CD14-positive monocyte (primary cell): ENCODE measurements at regions not wholly inside any gene's neighbourhood (a gene's known extent, or its start where the extent isn't known, plus 50 kb on each side); places are given as distances from the start of the nearest gene placed in this dataset.

Experiments used
- DNase-seq, 3 donors: peaks; one replicate each; pipeline ENCODE4 v3.0.0-alpha.2; 2011 to 2022
- H2AFZ ChIP-seq: 2 replicates; pipeline ENCODE4 v1.6.0; 2012; ENCODE audit warnings: mild to moderate bottlenecking, low read depth, low read length, inconsistent platforms; ENCODE audit not compliant: insufficient read depth, poor library complexity, severe bottlenecking
- H3K27ac ChIP-seq, 2 donors: 1 replicate in 1 of 2; 2 replicates in 1 of 2; pipeline ENCODE4 v1.5.1; 2012 to 2013; ENCODE audit warnings: low read length in 2 of 2, control low read depth in 1 of 2, inconsistent platforms in 1 of 2, low read depth in 1 of 2, mild to moderate bottlenecking in 1 of 2
- H3K27me3 ChIP-seq, 2 donors: one replicate each; pipeline versions ENCODE4 v1.6.0 to v1.6.1; 2011 to 2013; ENCODE audit warnings: low read length in 2 of 2; ENCODE audit not compliant: control insufficient read depth in 2 of 2, insufficient read depth in 2 of 2
- H3K36me3 ChIP-seq, 2 donors: replicated peaks in 1 of 2; 1 replicate in 1 of 2; 2 replicates in 1 of 2; pipeline versions ENCODE4 v1.5.1 to v1.6.1; 2012 to 2013; ENCODE audit warnings: low read length in 2 of 2, control low read depth in 1 of 2, inconsistent platforms in 1 of 2, mild to moderate bottlenecking in 1 of 2; ENCODE audit not compliant: insufficient read depth in 2 of 2, control insufficient read depth in 1 of 2
- H3K4me1 ChIP-seq, 2 donors: 1 replicate in 1 of 2; 2 replicates in 1 of 2; pipeline versions ENCODE4 v1.5.1 to v1.6.1; 2012 to 2013; ENCODE audit warnings: low read length in 2 of 2, control low read depth in 1 of 2, inconsistent platforms in 1 of 2, mild to moderate bottlenecking in 1 of 2, moderate library complexity in 1 of 2; ENCODE audit not compliant: insufficient read depth in 2 of 2, control insufficient read depth in 1 of 2
- H3K4me2 ChIP-seq: replicated peaks from 2 replicates; pipeline ENCODE3; 2012; ENCODE audit warnings: low read length, moderate library complexity, mild to moderate bottlenecking; ENCODE audit not compliant: poor library complexity, severe bottlenecking; ENCODE audit errors: extremely low read depth
- H3K4me3 ChIP-seq, 3 experiments: fragments of 200-600 bp in 1 of 3; sonication (generic) in 1 of 3; replicated peaks in 1 of 3; 1 replicate in 2 of 3; 2 replicates in 1 of 3; pipeline ENCODE4 v1.5.1; 2011 to 2013; ENCODE audit warnings: low read length in 3 of 3, mild to moderate bottlenecking in 3 of 3, control low read depth in 2 of 3, low read depth in 2 of 3, inconsistent platforms in 1 of 3, moderate library complexity in 1 of 3
- H3K79me2 ChIP-seq: 2 replicates; pipeline ENCODE4 v1.6.0; 2012; ENCODE audit warnings: mild to moderate bottlenecking, control low read depth, inconsistent platforms, low read length, moderate library complexity; ENCODE audit not compliant: insufficient read depth
- H3K9ac ChIP-seq: 2 replicates; pipeline ENCODE4 v1.6.0; 2017; ENCODE audit warnings: low read length, mild to moderate bottlenecking; ENCODE audit not compliant: insufficient read depth, poor library complexity, severe bottlenecking
- H3K9me3 ChIP-seq, 2 donors: replicated peaks in 1 of 2; 1 replicate in 1 of 2; 2 replicates in 1 of 2; pipeline versions ENCODE4 v1.5.1 to v1.6.1; 2012 to 2013; ENCODE audit warnings: low read length in 2 of 2, control low read depth in 1 of 2; ENCODE audit not compliant: control insufficient read depth in 1 of 2, insufficient read depth in 1 of 2
- H4K20me1 ChIP-seq: 2 replicates; pipeline ENCODE4 v1.6.0; 2012; ENCODE audit warnings: mild to moderate bottlenecking, low read length, control low read depth, moderate library complexity; ENCODE audit not compliant: insufficient read depth
- H3K27ac Mint-ChIP-seq, 7 donors: one replicate each; pipeline ENCODE4 v1.8.0; 2020; ENCODE audit warnings: mild to moderate bottlenecking in 7 of 7, mixed read lengths in 7 of 7, moderate library complexity in 6 of 7, inconsistent platforms in 2 of 7
- H3K27me3 Mint-ChIP-seq, 3 donors: one replicate each; pipeline ENCODE4 v1.8.0; 2021 to 2022; ENCODE audit warnings: low read depth in 3 of 3, mild to moderate bottlenecking in 3 of 3, mixed read lengths in 3 of 3, moderate library complexity in 3 of 3, inconsistent platforms in 1 of 3
- H3K36me3 Mint-ChIP-seq, 2 donors: one replicate each; pipeline ENCODE4 v1.8.0; 2020; ENCODE audit warnings: mixed read lengths in 2 of 2, inconsistent platforms in 1 of 2, mild to moderate bottlenecking in 1 of 2
- H3K4me1 Mint-ChIP-seq: one replicate; pipeline ENCODE4 v1.8.0; 2020; ENCODE audit warnings: mild to moderate bottlenecking, mixed read lengths
- H3K4me3 Mint-ChIP-seq, 2 donors: one replicate each; pipeline ENCODE4 v1.8.0; 2020; ENCODE audit warnings: mild to moderate bottlenecking in 2 of 2, mixed read lengths in 2 of 2, moderate library complexity in 1 of 2
- H3K9me3 Mint-ChIP-seq, 7 donors: one replicate each; pipeline ENCODE4 v1.8.0; 2020 to 2022; ENCODE audit warnings: mixed read lengths in 7 of 7, mild to moderate bottlenecking in 6 of 7, moderate library complexity in 6 of 7, inconsistent platforms in 2 of 7
- WGBS: methylation state at CpG from one replicate; pipeline ENCODE4 v1.1.5; 2013; ENCODE audit warnings: missing lambda C conversion rate; ENCODE audit not compliant: insufficient coverage; 5-methylcytosine and 5-hydroxymethylcytosine counted together
- intact Hi-C, 2 donors: fragments of 100-400 bp; cut with micrococcal nuclease; formaldehyde crosslinking; loops; one replicate each; pipeline versions ENCODE4 v1.15.0 to v1.15.1; 2023
- TF ChIP-seq, protein P1 (sequence below): fragments of 200-600 bp; IDR thresholded peaks from one replicate; pipeline ENCODE4 v1.8.0; 2022; ENCODE audit warnings: antibody characterized with exemption, mild to moderate bottlenecking

DNA sequence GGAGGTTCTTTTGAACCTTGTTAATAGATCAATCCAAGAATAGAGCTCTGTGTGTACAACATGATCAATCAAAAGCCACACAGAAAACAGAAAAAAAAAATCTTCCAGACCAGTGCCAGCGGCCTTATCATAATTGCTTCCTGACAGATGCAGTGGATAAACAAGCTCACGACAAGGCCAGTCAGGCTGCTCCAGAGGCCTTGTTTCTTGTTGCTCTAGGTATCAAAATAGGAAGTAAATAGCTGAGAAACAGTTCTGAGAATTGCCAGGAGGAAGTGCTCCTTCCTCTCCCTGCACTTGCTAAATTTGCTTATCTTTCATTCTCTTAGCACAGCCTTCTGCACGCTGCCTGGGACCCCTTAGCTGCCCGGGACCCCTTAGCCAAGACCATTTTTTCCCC lies 199.0 kb upstream of the TARS1 start:
- no peaks in the 10 kb centered on the region for H3K36me3 Mint-ChIP-seq
- Histone ChIP-seq H3K79me2 (no peaks in the 10 kb centered on the region), H3K4me3 (no peak overlapping the region), H4K20me1 (no peaks in the 10 kb centered on the region), H3K4me2 (peak overlapping the region; percentile 20), H3K27ac (peak overlapping the region in 1 of 2 donors; percentile 30), H2AFZ (peak overlapping the region; percentile 15), H3K9ac (no peak overlapping the region), H3K27me3 (no peaks in the 10 kb centered on the region), H3K9me3 (no peaks in the 10 kb centered on the region), H3K36me3 (no peaks in the 10 kb centered on the region), H3K4me1 (peaks cover 12% of the 10 kb centered on the region in 2 donors)
- H3K9me3 Mint-ChIP-seq: no peaks in the 10 kb centered on the region
- peak overlapping the region in 1 of 2 donors; percentile 17 for H3K4me3 Mint-ChIP-seq
- DNase-seq: peak; percentile 15 to 50 (median 38)
- 0% methylated on average over 2 of the region's 4 CpGs for WGBS
- intact Hi-C loops: no loop called here
- H3K27me3 Mint-ChIP-seq: no peaks in the 10 kb centered on the region
- H3K27ac Mint-ChIP-seq: peak overlapping the region in 5 of 7 donors; percentile 0 to 65 (median 28)
- TF ChIP-seq, protein P1, sequence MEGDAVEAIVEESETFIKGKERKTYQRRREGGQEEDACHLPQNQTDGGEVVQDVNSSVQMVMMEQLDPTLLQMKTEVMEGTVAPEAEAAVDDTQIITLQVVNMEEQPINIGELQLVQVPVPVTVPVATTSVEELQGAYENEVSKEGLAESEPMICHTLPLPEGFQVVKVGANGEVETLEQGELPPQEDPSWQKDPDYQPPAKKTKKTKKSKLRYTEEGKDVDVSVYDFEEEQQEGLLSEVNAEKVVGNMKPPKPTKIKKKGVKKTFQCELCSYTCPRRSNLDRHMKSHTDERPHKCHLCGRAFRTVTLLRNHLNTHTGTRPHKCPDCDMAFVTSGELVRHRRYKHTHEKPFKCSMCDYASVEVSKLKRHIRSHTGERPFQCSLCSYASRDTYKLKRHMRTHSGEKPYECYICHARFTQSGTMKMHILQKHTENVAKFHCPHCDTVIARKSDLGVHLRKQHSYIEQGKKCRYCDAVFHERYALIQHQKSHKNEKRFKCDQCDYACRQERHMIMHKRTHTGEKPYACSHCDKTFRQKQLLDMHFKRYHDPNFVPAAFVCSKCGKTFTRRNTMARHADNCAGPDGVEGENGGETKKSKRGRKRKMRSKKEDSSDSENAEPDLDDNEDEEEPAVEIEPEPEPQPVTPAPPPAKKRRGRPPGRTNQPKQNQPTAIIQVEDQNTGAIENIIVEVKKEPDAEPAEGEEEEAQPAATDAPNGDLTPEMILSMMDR: no peak
- H3K4me1 Mint-ChIP-seq: peaks cover 16% of the 10 kb centered on the region

DNA sequence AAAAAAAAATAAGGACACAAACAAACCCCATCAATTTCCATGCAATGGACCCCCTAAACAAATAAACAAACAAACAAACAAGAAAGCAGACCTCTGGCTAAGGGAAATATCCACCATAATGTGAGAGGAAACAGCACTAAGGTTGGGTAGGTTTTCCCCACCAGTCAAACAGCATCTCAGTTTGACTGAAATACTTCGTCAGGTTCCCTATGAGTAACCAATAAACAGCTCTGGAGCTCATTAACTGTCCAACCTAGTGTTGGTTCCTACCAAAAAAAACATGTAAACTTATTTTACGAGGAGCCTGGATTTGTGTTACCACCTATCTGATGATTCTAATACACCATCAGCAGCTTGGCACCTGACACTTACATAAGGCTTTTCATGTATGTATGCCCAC lies 198.5 kb upstream of the TARS1 start:
- TF ChIP-seq, protein P1: no peak
- WGBS: 80% methylated on average over 2 of the region's 2 CpGs
- DNase-seq: no peak
- Histone ChIP-seq H3K4me1 (peaks cover 12% of the 10 kb centered on the region in 2 donors), H3K9me3 (no peaks in the 10 kb centered on the region), H3K4me2 (peak overlapping the region; percentile 20), H3K27me3 (no peaks in the 10 kb centered on the region), H3K36me3 (no peaks in the 10 kb centered on the region), H3K27ac (no peak overlapping the region), H3K79me2 (no peaks in the 10 kb centered on the region), H3K9ac (no peak overlapping the region), H4K20me1 (no peaks in the 10 kb centered on the region), H2AFZ (no peak overlapping the region), H3K4me3 (no peak overlapping the region)
- Mint-ChIP-seq H3K27ac (peak overlapping the region in 1 of 7 donors; percentile 0), H3K4me3 (peak overlapping the region; percentile 17 to 51), H3K9me3 (no peaks in the 10 kb centered on the region), H3K4me1 (peaks cover 15% of the 10 kb centered on the region), H3K27me3 (no peaks in the 10 kb centered on the region), H3K36me3 (no peaks in the 10 kb centered on the region)
- intact Hi-C loops: no loop called here
